NCI-H510A treated with DMSO at 0.1 percent for 48 hours (cell line): ENCODE measurements at regions not wholly inside any gene's neighbourhood (a gene's known extent, or its start where the extent isn't known, plus 50 kb on each side); places are given as distances from the start of the nearest gene placed in this dataset.

Source experiments
- DNase-seq: peaks from one replicate; lab custom pipeline; 2025; lab: John Stamatoyannopoulos, UW

DNA sequence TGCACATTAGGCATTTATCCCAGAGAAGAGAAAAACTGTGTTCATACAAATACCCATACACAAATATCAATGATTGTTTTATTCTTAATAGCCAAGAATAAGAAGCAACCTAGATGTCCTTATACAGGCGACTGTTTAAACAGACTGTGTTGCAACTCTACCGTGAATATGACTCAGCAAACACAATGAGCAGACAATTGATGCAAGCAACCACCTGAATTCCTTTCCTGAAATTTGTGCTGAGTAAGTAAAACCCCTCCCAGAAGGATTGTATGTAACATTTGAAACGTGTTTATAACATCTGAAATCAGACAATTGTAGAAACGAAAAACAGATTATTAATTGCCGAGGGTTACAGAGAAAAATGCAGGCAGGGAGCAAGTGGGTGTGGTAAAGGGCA lies 621.9 kb upstream of the SOX11 start:
- DNase-seq: peak; percentile 80

DNA sequence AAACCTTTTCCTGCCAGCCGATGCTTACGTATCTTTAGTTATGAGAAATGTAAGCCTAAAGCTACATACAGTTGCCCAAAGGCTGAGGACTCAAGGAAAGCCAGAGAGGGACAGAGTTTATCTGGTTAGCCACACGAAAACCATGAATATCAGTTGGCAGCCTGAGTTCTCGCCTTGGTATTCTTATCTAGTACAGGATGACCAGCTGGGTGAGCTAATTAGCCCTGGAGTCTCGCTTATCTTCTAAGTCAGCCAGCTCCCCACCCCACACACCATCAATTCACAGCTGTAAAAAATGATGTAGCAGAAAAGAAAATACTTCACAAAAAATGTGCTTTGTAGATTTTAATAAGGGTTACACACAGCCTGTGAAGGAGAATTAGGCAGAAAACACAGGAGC lies 617.5 kb upstream of the SOX11 start:
- no peak for DNase-seq

DNA sequence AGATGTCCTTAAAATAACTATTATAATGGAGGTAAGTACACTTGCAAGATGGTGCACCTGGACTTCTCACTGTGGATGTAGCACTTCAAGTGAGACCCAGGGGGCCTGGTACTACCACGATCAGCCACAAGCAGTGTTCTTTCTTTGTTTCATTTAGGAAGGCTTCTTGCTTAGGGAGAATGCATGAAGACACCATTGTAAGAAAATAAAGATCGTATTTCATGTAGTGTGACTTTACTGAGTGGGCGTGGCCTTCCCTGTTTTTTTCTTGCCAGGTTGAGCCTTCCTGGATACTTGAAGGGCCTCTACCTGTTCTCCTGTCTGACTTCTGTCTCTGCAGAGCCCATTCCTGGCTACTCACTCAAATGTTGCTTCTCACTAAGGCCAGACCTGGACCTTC lies 615.6 kb upstream of the SOX11 start:
- DNase-seq: peak; percentile 48

DNA sequence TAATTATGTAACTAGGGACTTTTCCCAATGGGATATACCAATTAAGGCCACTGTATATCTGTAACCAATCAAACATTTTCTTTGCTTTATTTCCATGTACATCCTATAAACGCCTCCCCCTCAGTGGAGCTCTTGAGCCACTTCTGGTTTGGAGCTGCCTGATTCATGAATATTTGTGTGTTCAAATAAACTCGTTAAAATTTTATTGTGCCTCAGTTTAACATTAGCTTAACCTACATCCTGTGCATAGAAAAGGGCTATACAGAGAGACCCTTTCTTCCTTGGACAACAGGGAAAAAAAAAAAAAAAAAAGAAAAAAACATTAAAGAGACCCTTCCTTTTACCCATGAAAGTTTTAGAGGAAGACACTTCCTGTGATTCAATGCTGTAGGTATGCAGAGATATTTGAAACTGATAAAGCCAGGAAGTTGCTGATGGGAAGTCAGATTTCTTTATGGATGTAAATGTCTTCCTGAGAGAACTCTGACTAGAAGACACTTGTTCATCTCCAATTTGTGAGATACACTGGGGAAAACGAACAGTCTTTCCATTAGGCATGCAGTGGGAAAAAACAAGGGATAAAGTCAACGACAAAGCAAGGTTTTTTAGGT lies 614.6 kb upstream of the SOX11 start:
- DNase-seq: no peak

DNA sequence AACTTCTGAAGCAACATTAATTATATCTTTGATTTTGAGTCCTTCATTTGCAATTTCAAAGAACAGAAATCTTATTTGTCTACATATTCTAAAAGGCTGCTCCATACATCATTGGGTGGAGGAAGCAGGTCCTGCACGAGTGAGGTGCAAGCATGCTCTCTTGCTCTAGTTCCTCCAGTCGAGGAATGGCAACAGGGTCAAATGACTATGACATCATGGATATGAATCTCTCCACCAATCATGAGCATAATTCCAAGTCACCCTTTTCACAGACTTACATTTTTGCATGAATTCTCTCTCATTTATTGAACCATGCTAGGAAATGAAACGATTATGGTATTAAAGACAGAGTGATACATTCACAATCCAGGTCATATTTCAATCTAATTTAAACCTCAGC lies 608.8 kb upstream of the SOX11 start:
- no peak for DNase-seq

DNA sequence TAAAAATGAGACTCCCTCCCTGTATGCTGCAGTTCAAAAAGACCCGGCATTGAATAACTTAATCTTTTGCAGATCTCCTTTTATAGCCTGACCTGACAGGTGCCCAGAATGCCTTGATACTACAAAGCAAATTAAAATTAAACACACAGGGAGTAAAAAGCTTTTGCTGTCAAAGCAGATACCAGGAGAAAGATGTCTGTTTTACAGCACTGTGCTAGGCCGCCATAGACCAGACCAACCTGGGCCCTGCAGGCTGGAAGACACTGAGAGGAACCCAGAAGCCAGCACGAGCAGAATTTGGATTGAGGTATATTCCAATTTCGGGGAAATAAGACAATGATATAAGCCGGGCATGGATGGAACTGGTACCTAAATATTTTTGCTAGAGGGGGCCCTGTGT lies 602.8 kb upstream of the SOX11 start:
- DNase-seq: no peak

DNA sequence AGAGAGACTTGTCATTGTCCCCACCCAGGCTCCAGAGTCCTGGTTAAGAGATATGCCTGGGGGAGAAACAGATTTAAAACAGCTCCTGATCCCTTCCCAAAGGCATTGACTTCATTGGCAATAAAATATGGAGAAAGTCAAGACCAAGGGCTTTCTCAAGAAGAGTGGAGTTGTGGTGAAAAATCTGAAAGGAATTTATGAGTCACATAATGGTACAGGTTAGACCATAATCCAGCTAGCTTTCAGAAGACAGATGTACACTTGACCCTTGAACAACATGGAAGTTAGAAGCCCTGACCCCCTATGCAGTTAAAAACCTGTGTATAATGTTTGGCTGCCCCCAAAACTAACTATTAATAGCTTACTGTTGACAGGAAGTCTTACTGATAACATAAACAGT lies 599.1 kb upstream of the SOX11 start:
- no peak for DNase-seq

DNA sequence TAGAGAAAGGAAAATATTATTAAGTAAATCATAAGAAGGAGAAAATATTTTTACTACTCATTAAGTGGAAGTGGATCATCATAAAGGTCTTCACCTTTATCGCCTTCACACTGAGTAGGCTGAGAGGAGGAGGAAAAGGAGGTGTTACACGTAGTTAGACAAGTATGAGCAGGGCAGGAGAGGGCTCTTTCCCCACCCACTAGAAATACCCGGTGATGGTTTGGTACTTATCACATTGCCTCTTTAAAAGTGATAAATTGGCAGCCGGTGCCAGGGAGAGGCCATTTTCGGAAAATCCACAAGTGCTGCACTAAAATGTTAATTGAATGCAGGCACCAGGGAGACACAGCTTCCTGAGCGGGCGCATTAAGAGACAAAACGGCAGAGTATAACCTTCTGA lies 598.7 kb upstream of the SOX11 start:
- DNase-seq: no peak

DNA sequence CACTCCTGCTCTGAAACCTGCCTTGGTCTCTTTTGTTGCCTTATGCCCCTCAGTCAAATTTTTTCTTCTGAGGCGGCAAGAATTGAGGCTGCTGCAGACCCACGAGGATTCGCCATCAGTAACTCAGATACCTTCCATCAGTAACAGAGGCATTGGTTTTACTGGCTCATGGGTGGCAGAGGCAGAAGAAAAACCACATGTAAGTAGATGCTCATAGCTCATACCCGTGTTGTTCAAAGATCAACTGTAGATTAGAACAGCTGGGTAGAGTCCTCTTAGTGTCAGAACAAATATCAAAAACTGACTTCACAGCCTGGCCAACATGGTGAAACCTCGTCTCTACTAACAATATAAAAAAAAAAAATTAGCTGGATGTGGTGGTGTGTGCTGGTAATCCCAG lies 598.0 kb upstream of the SOX11 start:
- DNase-seq: no peak

DNA sequence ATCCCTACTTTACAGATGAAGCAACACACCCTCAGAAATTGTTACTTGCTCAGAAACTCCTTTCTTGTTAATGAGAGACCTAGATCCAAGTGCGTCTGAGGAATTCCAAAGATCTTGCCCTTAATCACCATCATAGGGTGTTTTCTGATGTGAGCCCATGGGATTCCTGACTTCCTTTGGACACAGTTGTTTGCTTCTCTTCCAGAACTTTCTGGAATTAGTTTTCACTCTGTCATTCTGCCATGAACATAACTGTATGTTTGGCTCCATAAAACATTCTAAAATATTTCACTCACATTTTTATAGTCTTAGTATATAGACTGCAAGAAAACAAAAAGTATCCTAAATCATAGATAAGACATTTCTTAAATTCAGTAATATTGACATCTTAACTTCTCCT lies 593.9 kb upstream of the SOX11 start:
- no peak for DNase-seq

DNA sequence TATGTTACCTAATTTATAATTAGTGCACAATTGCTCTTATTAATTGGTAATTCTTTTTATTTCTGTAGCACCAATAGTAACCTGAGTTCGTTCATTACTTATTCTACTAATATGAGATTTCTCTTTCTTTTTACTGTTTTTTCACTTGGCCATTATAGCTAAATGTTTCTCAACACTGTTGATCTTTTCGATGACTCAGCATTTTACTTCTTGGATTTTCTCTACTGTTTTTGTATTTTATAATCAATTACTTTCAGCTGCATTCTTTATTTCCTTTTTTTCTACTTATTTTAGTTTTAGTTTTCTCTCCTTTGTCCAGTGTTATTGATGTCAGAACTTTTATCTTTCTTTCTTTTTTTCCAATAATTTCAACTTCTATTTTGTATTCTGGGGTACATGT lies 589.4 kb upstream of the SOX11 start:
- DNase-seq: no peak

DNA sequence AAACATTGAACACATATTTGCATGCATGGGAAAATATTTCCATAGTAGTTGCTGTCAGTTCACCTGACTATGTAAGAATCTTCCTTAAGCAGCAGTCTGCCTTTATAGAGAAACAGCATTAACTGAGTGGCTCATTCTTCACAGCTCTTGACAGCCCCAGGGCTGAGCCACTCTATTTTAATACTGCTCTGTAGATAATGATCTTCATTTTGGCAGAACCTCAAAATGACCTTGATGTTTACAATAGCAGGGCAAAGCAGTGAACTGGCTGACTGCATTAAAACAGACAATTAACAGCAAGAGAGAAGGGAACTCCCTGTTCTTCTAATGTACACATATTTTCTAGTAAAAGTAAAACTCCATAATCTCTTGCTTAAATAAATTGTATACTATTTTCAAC lies 580.6 kb upstream of the SOX11 start:
- DNase-seq: peak; percentile 58

DNA sequence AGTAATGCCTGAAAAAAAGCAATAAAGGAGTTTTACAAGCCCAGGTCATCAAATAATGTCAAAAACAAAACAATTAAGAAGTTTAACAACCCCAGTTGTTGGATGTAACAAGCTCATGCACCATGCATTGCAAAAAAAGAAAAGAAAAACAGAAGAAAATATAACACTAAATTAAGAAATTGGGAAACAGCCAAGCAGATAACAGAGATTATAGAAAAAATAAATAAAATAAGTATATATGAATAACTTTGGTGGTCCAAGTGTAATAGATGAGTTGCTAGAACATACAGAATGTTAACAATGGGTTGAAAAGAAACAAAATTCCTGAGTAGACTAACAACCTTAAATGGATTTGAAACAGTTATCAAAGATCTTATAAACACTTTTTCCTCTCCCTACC lies 573.1 kb upstream of the SOX11 start:
- no peak for DNase-seq

DNA sequence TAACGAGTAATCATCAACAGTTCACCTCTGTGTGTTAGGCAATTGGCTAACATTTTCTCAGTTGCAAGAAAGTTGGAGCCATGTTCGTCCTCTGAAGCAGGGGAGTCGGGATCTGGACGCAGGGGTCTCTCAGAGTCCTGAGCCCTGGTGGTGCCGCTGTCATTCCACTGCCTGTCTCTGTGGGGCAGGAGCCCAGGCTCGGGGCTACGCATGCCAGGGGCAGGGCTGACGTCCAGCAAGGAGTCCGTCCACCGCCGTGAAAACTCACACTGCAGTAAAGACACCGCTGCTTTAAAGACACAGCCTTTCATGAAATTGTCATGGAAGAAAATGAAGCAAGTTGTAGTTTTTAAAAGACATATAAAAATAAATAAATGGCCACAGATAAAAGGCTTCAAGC lies 571.1 kb upstream of the SOX11 start:
- DNase-seq: no peak

DNA sequence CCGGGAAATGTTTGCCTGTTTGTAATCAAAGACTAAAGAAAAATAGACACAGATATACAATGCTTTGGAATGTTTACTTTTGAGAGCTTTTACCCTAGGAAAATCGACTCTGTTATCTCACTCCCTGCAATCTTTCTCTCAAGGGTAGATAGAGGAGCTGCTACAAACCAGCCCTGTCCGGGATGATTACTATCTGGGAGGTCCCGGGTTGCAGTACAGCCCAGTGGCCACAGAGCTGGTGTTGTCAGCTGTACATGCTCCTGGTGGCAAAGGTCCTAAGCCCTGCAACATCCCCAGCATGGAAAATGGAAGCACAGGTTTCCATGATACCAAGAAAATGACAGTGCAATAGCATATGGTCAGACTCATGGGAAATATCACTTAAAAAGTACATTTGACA lies 570.5 kb upstream of the SOX11 start:
- DNase-seq: no peak

DNA sequence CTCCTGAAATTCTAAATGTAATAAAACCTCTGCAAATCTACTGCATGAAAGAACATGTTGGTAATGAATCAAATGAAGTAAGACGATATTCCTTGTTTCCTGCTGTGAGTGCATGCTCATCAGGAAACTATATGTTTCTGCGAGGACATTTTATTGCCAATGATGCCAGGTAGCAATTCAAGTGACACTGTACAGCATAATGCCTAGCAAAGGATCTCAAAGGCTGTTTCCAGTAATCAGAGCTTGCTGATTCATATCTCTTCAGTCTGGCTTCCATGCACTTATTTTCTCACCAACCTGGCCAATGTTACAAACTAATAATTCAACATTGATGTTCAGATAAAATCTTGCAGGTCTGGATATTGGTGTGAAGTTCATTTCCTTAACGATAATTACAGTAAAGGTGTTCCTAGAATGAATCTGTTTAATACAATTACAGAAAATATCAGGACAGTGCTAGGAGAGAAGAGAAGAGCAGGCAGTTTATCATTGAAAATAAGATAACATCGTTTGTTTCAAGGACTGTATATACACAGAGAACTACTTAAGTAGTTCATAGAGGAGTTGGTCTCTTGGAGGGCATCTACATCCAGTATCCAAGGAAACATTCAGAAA lies 568.5 kb upstream of the SOX11 start:
- DNase-seq: peak; percentile 55

DNA sequence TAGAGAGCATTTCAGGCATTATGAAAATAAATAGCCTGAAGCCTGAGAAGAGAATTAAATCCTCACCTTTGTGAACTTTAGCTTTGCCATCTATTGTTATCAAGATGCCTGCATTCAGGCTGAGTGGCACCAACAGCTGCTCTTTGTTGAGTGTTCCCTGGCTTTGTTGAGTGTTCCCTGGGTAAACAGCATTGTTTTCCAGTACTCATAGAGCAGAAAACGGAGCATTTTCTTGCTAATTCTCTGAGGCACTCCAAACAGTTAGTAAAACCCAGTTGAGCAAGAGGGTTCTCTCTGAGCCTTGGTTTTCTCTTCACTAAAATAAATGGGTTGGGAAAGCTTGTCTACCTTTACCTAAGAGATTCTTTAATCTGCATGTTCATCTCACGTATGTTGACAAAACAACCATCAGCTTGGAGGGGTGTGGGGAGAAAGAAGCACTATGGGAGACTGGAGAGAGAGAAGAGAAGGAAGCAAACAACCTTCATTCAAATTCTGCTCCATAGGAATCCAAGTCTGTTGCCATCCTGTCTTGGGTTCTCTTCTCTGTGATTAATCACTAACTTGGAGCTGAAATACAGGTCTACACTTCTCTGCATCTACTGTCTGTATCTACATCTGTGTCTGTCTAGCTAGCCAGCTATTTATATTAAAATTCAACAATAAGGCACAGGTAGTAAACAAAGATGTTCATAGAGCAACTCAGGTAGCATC lies 567.0 kb upstream of the SOX11 start:
- peak; percentile 72 for DNase-seq

DNA sequence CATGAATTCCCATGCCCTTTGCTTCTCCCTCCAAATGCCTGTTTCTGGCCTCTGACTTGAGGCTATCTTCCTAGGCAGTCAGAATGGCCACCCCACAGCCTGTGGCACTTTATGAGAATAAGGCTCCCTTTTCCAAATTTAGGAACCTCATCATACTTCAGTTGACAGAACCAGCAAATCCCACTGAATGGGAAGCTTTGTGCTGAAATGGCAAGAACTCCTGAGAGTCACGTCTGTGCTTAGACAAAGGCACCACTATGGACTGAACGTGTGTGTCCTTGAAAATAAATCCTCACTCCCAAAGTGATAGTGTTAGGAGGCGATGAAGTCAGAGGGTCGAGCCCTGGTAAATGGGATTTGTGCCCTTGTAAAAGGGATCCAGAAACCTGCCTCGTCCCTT lies 559.9 kb upstream of the SOX11 start:
- DNase-seq: no peak

DNA sequence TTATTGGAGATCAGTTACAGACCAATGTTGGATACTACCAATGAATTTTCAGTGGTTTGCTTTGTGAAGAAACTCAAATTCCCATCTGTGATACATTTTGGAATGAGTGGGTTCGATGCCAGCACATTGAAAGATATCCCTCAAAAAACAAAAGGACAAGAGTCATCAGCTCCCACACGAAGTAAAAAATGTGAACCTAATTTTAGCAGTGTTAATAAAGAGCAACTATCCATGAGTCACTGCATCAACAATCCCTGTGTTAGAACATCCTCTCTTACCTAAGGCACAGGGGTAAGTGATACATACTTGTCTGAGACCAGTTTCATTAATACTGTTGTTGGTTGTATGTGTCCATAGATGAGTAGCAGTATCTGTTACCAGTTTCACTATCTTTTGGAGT lies 551.8 kb upstream of the SOX11 start:
- no peak for DNase-seq

DNA sequence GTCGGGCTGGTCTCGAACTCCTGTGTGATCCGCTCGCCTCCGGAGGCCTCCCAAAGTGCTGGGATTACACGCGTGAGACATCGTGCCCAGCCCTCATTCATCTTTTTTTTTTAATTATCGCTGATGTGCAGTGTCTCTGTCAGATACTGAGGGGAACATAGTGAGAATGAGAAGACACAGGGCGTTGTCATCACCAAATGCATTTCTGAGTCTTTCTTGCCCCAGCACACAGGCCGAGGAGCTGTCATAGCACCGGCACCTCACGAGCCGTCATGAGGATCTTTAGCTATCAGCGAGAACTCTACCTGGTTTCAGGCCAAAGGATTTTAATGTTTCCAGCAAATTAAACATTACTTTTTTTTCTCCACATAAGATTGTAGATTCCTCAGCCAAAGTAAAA lies 548.0 kb upstream of the SOX11 start:
- DNase-seq: no peak

DNA sequence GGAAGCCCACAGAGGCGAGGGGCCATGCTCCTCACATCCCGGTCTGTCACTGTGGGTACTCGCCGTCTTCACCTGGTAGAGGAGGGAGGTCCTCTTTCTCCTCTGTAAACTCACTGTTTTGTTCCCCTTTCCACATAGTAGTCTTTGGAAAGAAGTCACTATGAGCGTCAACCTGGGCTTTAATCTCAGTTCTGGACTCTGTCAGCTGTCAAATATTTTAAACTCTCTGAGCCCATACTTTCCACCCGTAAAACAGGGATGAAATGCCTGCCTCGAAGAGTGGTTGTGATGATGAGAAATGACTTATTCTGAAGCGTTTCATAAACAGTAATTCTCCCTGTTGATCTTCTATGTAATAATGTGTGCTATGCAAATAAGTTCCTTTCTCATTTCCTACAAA lies 547.1 kb upstream of the SOX11 start:
- no peak for DNase-seq

DNA sequence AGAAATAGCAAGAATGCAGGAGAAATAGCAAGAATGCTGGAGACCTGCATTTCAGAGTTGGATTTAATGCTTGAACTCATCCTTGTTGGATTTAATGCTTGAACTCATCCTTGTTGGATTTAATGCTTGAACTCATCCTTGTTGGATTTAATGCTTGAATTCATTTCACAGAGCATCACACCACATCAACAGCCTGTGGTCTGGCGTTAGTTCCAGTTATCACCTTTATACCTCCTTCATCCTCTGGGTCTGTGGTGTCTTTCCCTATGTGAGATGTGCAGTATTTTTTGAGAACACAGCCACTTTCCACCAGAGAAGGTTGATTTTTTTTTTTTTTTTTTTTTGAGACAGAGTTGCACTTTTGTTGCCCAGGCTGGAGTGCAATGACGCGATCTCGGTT lies 546.4 kb upstream of the SOX11 start:
- DNase-seq: no peak

DNA sequence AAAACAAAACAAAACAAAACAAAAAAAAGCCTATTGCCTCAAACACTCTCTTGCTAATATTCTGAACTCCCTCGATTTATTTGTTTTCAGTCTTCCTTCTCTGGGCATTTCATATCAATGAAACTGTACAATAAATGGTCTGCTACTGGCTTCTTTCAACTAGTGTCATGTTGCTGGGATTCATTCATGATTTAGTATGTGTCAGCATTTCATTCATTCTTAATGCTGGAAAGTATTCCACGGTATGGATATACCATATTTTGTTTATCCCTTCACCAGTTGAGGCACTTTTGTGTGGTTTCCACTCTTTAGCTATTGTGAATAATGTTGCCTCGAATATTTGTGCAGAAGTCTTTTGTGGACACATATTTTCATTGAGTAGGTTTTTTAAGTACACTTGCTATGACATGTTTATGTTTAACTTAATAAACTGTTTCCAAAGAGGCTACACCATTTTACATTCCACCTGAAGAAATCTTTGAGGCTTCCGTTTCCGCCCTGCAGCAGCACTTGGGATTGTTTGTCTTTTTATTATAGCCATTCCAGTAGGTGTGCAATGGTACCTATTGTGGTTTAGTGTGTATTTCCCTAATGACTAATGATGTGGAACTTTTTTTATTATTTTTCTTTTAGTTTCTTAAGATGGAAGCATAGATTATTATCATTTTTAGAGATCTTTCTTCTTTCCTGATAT lies 543.6 kb upstream of the SOX11 start:
- DNase-seq: no peak
